HG03108 (cell line): ENCODE measurements at regions not wholly inside any gene's neighbourhood (a gene's known extent, or its start where the extent isn't known, plus 50 kb on each side); places are given as distances from the start of the nearest gene placed in this dataset.
"Not testable (repeated sequence)": the region's sequence is repeated elsewhere in the genome, so short reads cannot be mapped to it uniquely, and the experiment has no call there.

Experiments used
- ATAC-seq: cut with Tn5 transposase; IDR thresholded peaks from one replicate; pipeline ENCODE4 v1.9.1; 2021; ENCODE audit warnings: moderate library complexity; ENCODE audit not compliant: unreplicated experiment

GRCh38 chr22:25504017-25504416 lies 60.5 kb upstream of the GRK3 start:
- not testable (repeated sequence) for ATAC-seq

GRCh38 chr22:25508161-25508560 lies 56.3 kb upstream of the GRK3 start:
- no peak for ATAC-seq

- no peak for ATAC-seq
These were observed 55.6 kb upstream of the GRK3 start for GRCh38 chr22:25508761-25509321.

- ATAC-seq, result no peak
These were observed 55.1 kb upstream of the GRK3 start for GRCh38 chr22:25509374-25509791.

DNA sequence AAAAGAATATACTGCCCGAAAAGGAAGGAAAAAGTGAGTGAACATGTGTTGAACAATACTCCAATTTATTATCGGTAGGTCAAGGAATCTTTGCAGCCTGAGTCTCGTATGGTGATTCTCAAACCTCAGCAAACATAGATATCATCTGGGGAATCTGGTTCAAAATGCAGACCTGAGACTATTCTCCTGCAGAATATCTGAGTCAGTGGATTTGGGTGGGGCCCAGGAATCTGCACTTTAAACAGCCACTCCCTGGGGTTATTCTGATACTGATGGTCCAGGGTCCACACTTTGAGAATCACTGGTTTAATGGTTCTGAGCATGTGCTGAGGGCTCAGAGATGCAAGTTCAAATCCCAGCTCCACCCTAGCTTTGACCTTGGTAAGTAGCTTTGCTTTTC lies 53.6 kb upstream of the GRK3 start:
- no peak for ATAC-seq

DNA sequence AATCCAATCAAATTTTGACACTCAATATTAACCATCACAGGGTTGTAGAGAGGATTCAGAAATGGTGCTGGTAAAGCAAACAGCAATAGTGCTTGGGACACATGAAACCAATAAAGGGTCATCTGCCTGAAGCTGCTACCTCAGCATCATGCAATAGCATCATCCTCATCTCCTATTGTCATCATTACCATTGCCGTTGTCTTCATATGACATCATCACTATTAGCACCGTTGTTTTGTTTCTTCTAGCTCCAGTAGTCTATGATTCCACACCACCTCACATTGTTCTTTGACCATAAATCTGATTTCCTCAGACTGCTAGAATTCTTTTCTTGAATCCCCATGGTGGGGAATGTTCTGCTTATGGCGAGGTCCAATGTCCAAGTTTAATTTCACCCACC lies 52.8 kb upstream of the GRK3 start:
- ATAC-seq, result no peak

GRCh38 chr22:25514436-25515180 lies 49.9 kb upstream of the GRK3 start:
- no peak for ATAC-seq
